BJ (cell line): ENCODE measurements at regions not wholly inside any gene's neighbourhood (a gene's known extent, or its start where the extent isn't known, plus 50 kb on each side); places are given as distances from the start of the nearest gene placed in this dataset.

Experiments used
- CTCF ChIA-PET: fragments of 350-600 bp; formaldehyde crosslinking; extraction: SDS; loops from one replicate; lab custom pipeline; 2021; ENCODE audit warnings: antibody characterized with exemption, inconsistent platforms; lab: Yijun Ruan, JAX
- POLR2A ChIA-PET: fragments of 300-600 bp; sonication (Branson Sonifier 250); formaldehyde crosslinking; extraction: SDS; loops from one replicate; lab custom pipeline; 2021; ENCODE audit warnings: antibody characterized with exemption; lab: Charles Lee
- DNase-seq: peaks from one replicate; pipeline ENCODE4 v3.0.0-alpha.2; 2011; ENCODE audit warnings: low read depth
- H3K27me3 ChIP-seq: 2 replicates; pipeline ENCODE4 v1.6.0; 2011; ENCODE audit warnings: low read length; ENCODE audit not compliant: control insufficient read depth, insufficient read depth
- H3K36me3 ChIP-seq: 2 replicates; pipeline ENCODE4 v1.5.1; 2011; ENCODE audit warnings: low read length; ENCODE audit not compliant: control insufficient read depth, insufficient read depth
- H3K4me3 ChIP-seq: 2 replicates; pipeline ENCODE4 v1.5.1; 2011; ENCODE audit warnings: low read depth, mild to moderate bottlenecking, control low read depth, low read length
- CTCF ChIP-seq: IDR thresholded peaks from 2 replicates; pipeline ENCODE4 v1.5.1; 2011; ENCODE audit warnings: low read depth, mild to moderate bottlenecking, control low read depth, inconsistent platforms, low read length, moderate library complexity; ENCODE audit not compliant: insufficient read depth

GRCh38 chr6:105901583-105901982 is 184.6 kb upstream of the PRDM1 start:
- CTCF ChIA-PET = no interaction called here
- Histone ChIP-seq H3K36me3 (no peaks in the 10 kb centered on the region), H3K4me3 (no peak overlapping the region), H3K27me3 (no peaks in the 10 kb centered on the region)
- DNase-seq = no peak
- no peak for TF ChIP-seq CTCF
- POLR2A ChIA-PET = no interaction called here

GRCh38 chr6:105900125-105900937 is 185.8 kb upstream of the PRDM1 start:
- no peaks in the 10 kb centered on the region for H3K36me3 ChIP-seq
- ChIA-PET CTCF (interaction anchor here (0.8 kb wide), 1 partner anchor 99 kb away, joined by 3 read pairs; no protein-coding TSS in a partner anchor), POLR2A (interaction anchor here (0.5 to 1.0 kb wide), 7 partner anchors 32 to 418 kb away, joined by 3 to 6 read pairs (median 4); no protein-coding TSS in a partner anchor)
- peak; percentile 79 for DNase-seq
- H3K4me3 ChIP-seq = no peak overlapping the region
- TF ChIP-seq CTCF = no peak
- H3K27me3 ChIP-seq = no peaks in the 10 kb centered on the region

- Histone ChIP-seq H3K4me3 (no peak overlapping the region), H3K27me3 (no peaks in the 10 kb centered on the region), H3K36me3 (no peaks in the 10 kb centered on the region)
- no peak for TF ChIP-seq CTCF
- DNase-seq = peak; percentile 67
- ChIA-PET POLR2A (no interaction called here), CTCF (interaction anchor here (0.9 to 1.2 kb wide), 3 partner anchors 15 to 466 kb away, joined by 3 read pairs; no protein-coding TSS in a partner anchor)
Observed at GRCh38 chr6:105898286-105898685, 187.8 kb upstream of the PRDM1 start.

- no peak for DNase-seq
- ChIA-PET POLR2A (no interaction called here), CTCF (no interaction called here)
- TF ChIP-seq CTCF = no peak
- Histone ChIP-seq H3K27me3 (no peaks in the 10 kb centered on the region), H3K4me3 (no peak overlapping the region), H3K36me3 (no peaks in the 10 kb centered on the region)
Observed at GRCh38 chr6:105897131-105897530, 189.0 kb upstream of the PRDM1 start.

- no peak for TF ChIP-seq CTCF
- DNase-seq = no peak
- ChIA-PET CTCF (no interaction called here), POLR2A (no interaction called here)
- H3K4me3 ChIP-seq = no peak overlapping the region
- no peaks in the 10 kb centered on the region for H3K27me3 ChIP-seq
- no peaks in the 10 kb centered on the region for H3K36me3 ChIP-seq
Observed at GRCh38 chr6:105896821-105897095, 189.4 kb upstream of the PRDM1 start.
